Activated T-cell treated with anti-CD3 and anti-CD28 coated beads, Interleukin-2, amount 50 U/mL, for 72 hours (primary cell): ENCODE measurements at regions not wholly inside any gene's neighbourhood (a gene's known extent, or its start where the extent isn't known, plus 50 kb on each side); places are given as distances from the start of the nearest gene placed in this dataset.
"Not testable (repeated sequence)": the region's sequence is repeated elsewhere in the genome, so short reads cannot be mapped to it uniquely, and the experiment has no call there.

Experiments used
- ATAC-seq, 2 donors: fragments of 150-1000 bp; cut with Tn5 transposase; replicated peaks in 1 of 2; 2 replicates each; pipeline ENCODE4 v1.10.0; 2021; ENCODE audit warnings: moderate library complexity in 2 of 2, mild to moderate bottlenecking in 1 of 2
- DNase-seq, 2 donors: peaks; one replicate each; pipeline ENCODE4 v3.0.0; 2021 to 2022; ENCODE audit warnings: mixed read lengths in 1 of 2
- H3K27ac Mint-ChIP-seq: one replicate; pipeline ENCODE4 v1.8.0; 2022; ENCODE audit warnings: mild to moderate bottlenecking, moderate library complexity, mixed read lengths
- H3K27me3 Mint-ChIP-seq: one replicate; pipeline ENCODE4 v1.8.0; 2022; ENCODE audit warnings: low read depth, mixed read lengths
- H3K36me3 Mint-ChIP-seq, 2 donors: one replicate each; pipeline ENCODE4 v1.8.0; 2022; ENCODE audit warnings: mixed read lengths in 2 of 2, mild to moderate bottlenecking in 1 of 2; ENCODE audit not compliant: insufficient read depth in 2 of 2
- H3K4me1 Mint-ChIP-seq: one replicate; pipeline ENCODE4 v1.8.0; 2022; ENCODE audit warnings: low read depth, mixed read lengths
- H3K4me3 Mint-ChIP-seq, 2 donors: one replicate each; pipeline ENCODE4 v1.8.0; 2022; ENCODE audit warnings: mild to moderate bottlenecking in 2 of 2, mixed read lengths in 2 of 2, moderate library complexity in 2 of 2
- H3K9me3 Mint-ChIP-seq, 2 donors: one replicate each; pipeline ENCODE4 v1.8.0; 2022; ENCODE audit warnings: mixed read lengths in 2 of 2

- H3K27me3 Mint-ChIP-seq, H3K27ac Mint-ChIP-seq, H3K4me1 Mint-ChIP-seq, H3K36me3 Mint-ChIP-seq, ATAC-seq, DNase-seq, H3K9me3 Mint-ChIP-seq, H3K4me3 Mint-ChIP-seq: not testable (repeated sequence)
Observed at GRCh38 chrY:25152322-25152721, 100.4 kb upstream of the BPY2C start.

GRCh38 chrY:25148007-25148406 is 96.1 kb upstream of the BPY2C start:
- ATAC-seq: peak in 1 of 2 donors; percentile 92
- not testable (repeated sequence) for H3K4me1 Mint-ChIP-seq, H3K27me3 Mint-ChIP-seq, DNase-seq, H3K27ac Mint-ChIP-seq, H3K9me3 Mint-ChIP-seq, H3K36me3 Mint-ChIP-seq, H3K4me3 Mint-ChIP-seq

GRCh38 chrY:25132139-25132849 is 80.4 kb upstream of the BPY2C start:
- H3K27me3 Mint-ChIP-seq, H3K4me3 Mint-ChIP-seq, H3K36me3 Mint-ChIP-seq, H3K4me1 Mint-ChIP-seq, H3K9me3 Mint-ChIP-seq, H3K27ac Mint-ChIP-seq, DNase-seq: not testable (repeated sequence)
- peak in 1 of 2 donors; percentile 53 for ATAC-seq

GRCh38 chrY:25120897-25121296 is 69.0 kb upstream of the BPY2C start:
- H3K4me1 Mint-ChIP-seq, H3K27ac Mint-ChIP-seq: not testable (repeated sequence)

GRCh38 chrY:25108180-25108579 is 56.3 kb upstream of the BPY2C start:
- H3K4me1 Mint-ChIP-seq, H3K27me3 Mint-ChIP-seq, H3K4me3 Mint-ChIP-seq, DNase-seq, H3K27ac Mint-ChIP-seq, ATAC-seq, H3K36me3 Mint-ChIP-seq, H3K9me3 Mint-ChIP-seq: not testable (repeated sequence)

More at GRCh38 chrY:25120897-25121296, 69.0 kb upstream of the BPY2C start:
- not testable (repeated sequence) for H3K27me3 Mint-ChIP-seq, DNase-seq, H3K36me3 Mint-ChIP-seq, H3K4me3 Mint-ChIP-seq, H3K9me3 Mint-ChIP-seq, ATAC-seq
